ENCODE measurements at regions not wholly inside any gene's neighbourhood (a gene's known extent, or its start where the extent isn't known, plus 50 kb on each side); places are given as distances from the start of the nearest gene placed in this dataset. TPM values are rescaled to one million over a fixed set of nuclear protein-coding genes. Genes with fewer than 3 reads are reported as not detected.

GRCh38 chr10:31262672-31263071 lies 56.3 kb upstream of the ZEB1 start:
- no peaks in the 10 kb centered on the region for H3K27me3 ChIP-seq (ENCODE audit: insufficient read depth, low read length)
- H4K20me1 ChIP-seq (ENCODE audit: insufficient read depth, low read length), result no peaks in the 10 kb centered on the region
- no peaks in the 10 kb centered on the region for H3K9me3 ChIP-seq (ENCODE audit: low read depth, low read length)
- H2AFZ ChIP-seq (ENCODE audit: low read length), result peak overlapping the region; percentile 4
- peak overlapping the region; percentile 53 for H3K27ac ChIP-seq (ENCODE audit: low read depth, low read length)
- H3K36me3 ChIP-seq (ENCODE audit: insufficient read depth, low read length), result no peaks in the 10 kb centered on the region
- H3K4me2 ChIP-seq (ENCODE audit: insufficient read depth, low read length), result peak overlapping the region; percentile 81
- peak; percentile 42 for DNase-seq (ENCODE audit: insufficient read length, low spot score, missing footprints)
- no peak for TF ChIP-seq CTCF (IDR thresholded peaks at IDR 0.05; ENCODE audit: extremely low read depth, low read depth, low read length)
- no peaks in the 10 kb centered on the region for H3K79me2 ChIP-seq (ENCODE audit: insufficient read depth, low read length)
- peak overlapping the region; percentile 40 for H3K4me3 ChIP-seq (ENCODE audit: insufficient read depth, low read length)
- peaks cover 29% of the 10 kb centered on the region for H3K4me1 ChIP-seq (ENCODE audit: insufficient read depth, low read length)

- Histone ChIP-seq H3K79me2 (ENCODE audit: insufficient read depth, low read length) (no peaks in the 10 kb centered on the region), H2AFZ (ENCODE audit: low read length) (no peak overlapping the region), H3K4me1 (ENCODE audit: insufficient read depth, low read length) (peaks cover 29% of the 10 kb centered on the region), H3K4me2 (ENCODE audit: insufficient read depth, low read length) (no peak overlapping the region), H3K4me3 (ENCODE audit: insufficient read depth, low read length) (no peak overlapping the region), H3K27me3 (ENCODE audit: insufficient read depth, low read length) (no peaks in the 10 kb centered on the region), H3K27ac (ENCODE audit: low read depth, low read length) (no peak overlapping the region), H4K20me1 (ENCODE audit: insufficient read depth, low read length) (no peaks in the 10 kb centered on the region), H3K9me3 (ENCODE audit: low read depth, low read length) (no peaks in the 10 kb centered on the region), H3K36me3 (ENCODE audit: insufficient read depth, low read length) (no peaks in the 10 kb centered on the region)
- TF ChIP-seq CTCF (IDR thresholded peaks at IDR 0.05; ENCODE audit: extremely low read depth, low read depth, low read length), result no peak
- no peak for DNase-seq (ENCODE audit: insufficient read length, low spot score, missing footprints)
Measured at GRCh38 chr10:31263903-31264302, 55.1 kb upstream of the ZEB1 start.

GRCh38 chr10:31268444-31269303 lies 50.3 kb upstream of the ZEB1 start:
- no peaks in the 10 kb centered on the region for H3K9me3 ChIP-seq (ENCODE audit: low read depth, low read length)
- H3K4me2 ChIP-seq (ENCODE audit: insufficient read depth, low read length), result no peak overlapping the region
- H3K27me3 ChIP-seq (ENCODE audit: insufficient read depth, low read length), result no peaks in the 10 kb centered on the region
- no peak overlapping the region for H3K27ac ChIP-seq (ENCODE audit: low read depth, low read length)
- H3K79me2 ChIP-seq (ENCODE audit: insufficient read depth, low read length), result no peaks in the 10 kb centered on the region
- no peak overlapping the region for H2AFZ ChIP-seq (ENCODE audit: low read length)
- DNase-seq (ENCODE audit: insufficient read length, low spot score, missing footprints), result no peak
- no peak overlapping the region for H3K4me3 ChIP-seq (ENCODE audit: insufficient read depth, low read length)
- no peak for TF ChIP-seq CTCF (IDR thresholded peaks at IDR 0.05; ENCODE audit: extremely low read depth, low read depth, low read length)
- no peaks in the 10 kb centered on the region for H4K20me1 ChIP-seq (ENCODE audit: insufficient read depth, low read length)
- H3K36me3 ChIP-seq (ENCODE audit: insufficient read depth, low read length), result no peaks in the 10 kb centered on the region
- H3K4me1 ChIP-seq (ENCODE audit: insufficient read depth, low read length), result no peaks in the 10 kb centered on the region

Small RNA genes lying in the stretch of these regions (small RNA-seq; reads per million reads assigned to genes)
- gene RNA5SP309, result not detected
